ENCODE measurements at regions not wholly inside any gene's neighbourhood (a gene's known extent, or its start where the extent isn't known, plus 50 kb on each side); places are given as distances from the start of the nearest gene placed in this dataset.

DNA sequence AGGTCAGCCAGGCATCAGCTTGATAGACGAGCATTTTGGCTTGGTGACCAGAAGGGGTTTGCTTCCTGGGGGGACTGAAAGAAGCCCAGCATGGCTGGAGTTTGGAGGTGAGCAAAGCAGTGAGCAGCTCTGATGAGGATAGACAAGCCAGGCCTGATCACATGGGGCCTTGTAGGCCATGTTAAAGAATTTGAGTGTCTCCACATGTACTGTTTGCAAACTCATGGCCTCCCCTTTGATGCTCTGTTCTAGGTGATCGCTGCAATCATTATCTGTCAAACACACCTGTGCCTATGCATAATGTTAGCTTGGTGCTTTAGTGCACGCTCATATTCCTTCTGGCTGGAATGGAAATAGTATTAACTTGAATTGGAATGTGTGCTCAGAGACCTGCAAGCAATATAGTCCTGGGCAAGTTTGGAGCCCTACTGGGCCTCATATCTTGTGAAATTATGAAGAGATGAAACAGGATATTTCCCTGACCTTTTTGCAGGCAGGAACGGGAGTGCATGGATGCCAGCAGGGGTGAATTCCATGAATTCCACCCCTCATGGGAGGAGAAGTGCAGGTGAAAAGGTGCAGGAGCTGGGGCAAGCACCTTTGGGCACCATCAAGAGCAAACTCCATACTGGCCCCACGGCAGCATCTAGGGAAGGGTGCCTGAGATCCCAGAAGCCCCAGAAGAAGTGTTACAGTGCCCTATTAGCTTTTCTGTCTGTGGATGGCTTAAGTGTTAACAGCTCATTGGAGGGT is 480.5 kb downstream of the EPM2A start:
- H2BK15ac ChIP-seq (ENCODE audit: low read depth, low read length), result no peak overlapping the region
- H3K18ac ChIP-seq (ENCODE audit: insufficient read length, low read depth, low read length), result no peak overlapping the region
- H3K23me2 ChIP-seq (ENCODE audit: insufficient read length, low read depth, low read length, poor library complexity, severe bottlenecking), result no peaks in the 10 kb centered on the region
- H3K9me3 ChIP-seq (ENCODE audit: control insufficient read depth, low read depth, low read length), result no peaks in the 10 kb centered on the region
- no peak overlapping the region for H2AK5ac ChIP-seq (ENCODE audit: insufficient read length, low read length)
- H4K5ac ChIP-seq (ENCODE audit: insufficient read length, low read depth, low read length), result no peak overlapping the region
- H4K20me1 ChIP-seq (ENCODE audit: control insufficient read depth, insufficient read depth, insufficient read length), result no peaks in the 10 kb centered on the region
- TF ChIP-seq, protein P1, sequence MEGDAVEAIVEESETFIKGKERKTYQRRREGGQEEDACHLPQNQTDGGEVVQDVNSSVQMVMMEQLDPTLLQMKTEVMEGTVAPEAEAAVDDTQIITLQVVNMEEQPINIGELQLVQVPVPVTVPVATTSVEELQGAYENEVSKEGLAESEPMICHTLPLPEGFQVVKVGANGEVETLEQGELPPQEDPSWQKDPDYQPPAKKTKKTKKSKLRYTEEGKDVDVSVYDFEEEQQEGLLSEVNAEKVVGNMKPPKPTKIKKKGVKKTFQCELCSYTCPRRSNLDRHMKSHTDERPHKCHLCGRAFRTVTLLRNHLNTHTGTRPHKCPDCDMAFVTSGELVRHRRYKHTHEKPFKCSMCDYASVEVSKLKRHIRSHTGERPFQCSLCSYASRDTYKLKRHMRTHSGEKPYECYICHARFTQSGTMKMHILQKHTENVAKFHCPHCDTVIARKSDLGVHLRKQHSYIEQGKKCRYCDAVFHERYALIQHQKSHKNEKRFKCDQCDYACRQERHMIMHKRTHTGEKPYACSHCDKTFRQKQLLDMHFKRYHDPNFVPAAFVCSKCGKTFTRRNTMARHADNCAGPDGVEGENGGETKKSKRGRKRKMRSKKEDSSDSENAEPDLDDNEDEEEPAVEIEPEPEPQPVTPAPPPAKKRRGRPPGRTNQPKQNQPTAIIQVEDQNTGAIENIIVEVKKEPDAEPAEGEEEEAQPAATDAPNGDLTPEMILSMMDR (conservative IDR thresholded peaks at IDR 0.05), result no peak
- H3K27me3 ChIP-seq (ENCODE audit: insufficient read depth, low read length), result no peaks in the 10 kb centered on the region
- no peak overlapping the region for H3K4me3 Mint-ChIP-seq
- no peaks in the 10 kb centered on the region for H3K79me2 ChIP-seq (ENCODE audit: insufficient read depth, low read length)
- no peak overlapping the region for H3K23ac ChIP-seq (ENCODE audit: insufficient read length, low read depth, low read length)
- H4K91ac ChIP-seq (ENCODE audit: insufficient read length, low read depth, low read length), result no peak overlapping the region
- no peak overlapping the region for H3K9ac ChIP-seq (ENCODE audit: extremely low read depth, insufficient read length, low read length)
- no peak overlapping the region for H3K4ac ChIP-seq (ENCODE audit: low read depth, low read length)
- no CpG with 5 or more reads among the region's 5 CpGs for WGBS (ENCODE audit: extremely low coverage, insufficient read length, low lambda C conversion rate)
- no peak for DNase-seq
- no peak overlapping the region for H2BK12ac ChIP-seq (ENCODE audit: insufficient read length, low read depth, low read length)
- no peaks in the 10 kb centered on the region for H3K4me1 ChIP-seq (ENCODE audit: insufficient read depth, low read length)
- H3K27ac ChIP-seq (ENCODE audit: insufficient read length, low read depth, low read length), result no peak overlapping the region
- H3K14ac ChIP-seq (ENCODE audit: insufficient read depth, low read length), result no peak overlapping the region
- no peak overlapping the region for H3K4me2 ChIP-seq (ENCODE audit: insufficient read depth, insufficient read length, low read length)
- H3K56ac ChIP-seq (ENCODE audit: insufficient read length, low read depth, low read length), result no peak overlapping the region
- H2BK20ac ChIP-seq (ENCODE audit: low read depth, low read length, poor library complexity, severe bottlenecking), result no peak overlapping the region
- H4K8ac ChIP-seq (replicated peaks; ENCODE audit: insufficient read length, low read depth, low read length), result no peak overlapping the region
- no peak overlapping the region for H2BK5ac ChIP-seq (ENCODE audit: insufficient read length, low read length)
- no peaks in the 10 kb centered on the region for H3K36me3 Mint-ChIP-seq (ENCODE audit: insufficient read depth in 1 of 3, low read depth in 3 of 3)
- H3T11ph ChIP-seq (ENCODE audit: low read length), result no peak overlapping the region
- no peaks in the 10 kb centered on the region for H3K27me3 Mint-ChIP-seq (ENCODE audit: low read depth)
- H3K9me3 Mint-ChIP-seq, result no peaks in the 10 kb centered on the region
- no peak overlapping the region for H2BK120ac ChIP-seq (ENCODE audit: low read depth, low read length, poor library complexity, severe bottlenecking)
- H3K4me1 Mint-ChIP-seq, result peaks cover 10% of the 10 kb centered on the region in 2 experiments
- H3K27ac Mint-ChIP-seq, result peak overlapping the region in 1 of 3 experiments; percentile 73; a peak in 1 of 7 replicates
- no peak overlapping the region for H2AFZ ChIP-seq (ENCODE audit: low read length)
- no peaks in the 10 kb centered on the region for H3K79me1 ChIP-seq (ENCODE audit: insufficient read depth, low read depth, low read length, poor library complexity, severe bottlenecking)

Measured in H9 (cell line).